Kidney tubule cell (primary cell): ENCODE measurements at regions not wholly inside any gene's neighbourhood (a gene's known extent, or its start where the extent isn't known, plus 50 kb on each side); places are given as distances from the start of the nearest gene placed in this dataset.
"Not testable (repeated sequence)": the region's sequence is repeated elsewhere in the genome, so short reads cannot be mapped to it uniquely, and the experiment has no call there.

Experiments
- DNase-seq: peaks from one replicate; pipeline ENCODE4 v3.0.0-alpha.2; 2018; ENCODE audit warnings: low spot score

DNA sequence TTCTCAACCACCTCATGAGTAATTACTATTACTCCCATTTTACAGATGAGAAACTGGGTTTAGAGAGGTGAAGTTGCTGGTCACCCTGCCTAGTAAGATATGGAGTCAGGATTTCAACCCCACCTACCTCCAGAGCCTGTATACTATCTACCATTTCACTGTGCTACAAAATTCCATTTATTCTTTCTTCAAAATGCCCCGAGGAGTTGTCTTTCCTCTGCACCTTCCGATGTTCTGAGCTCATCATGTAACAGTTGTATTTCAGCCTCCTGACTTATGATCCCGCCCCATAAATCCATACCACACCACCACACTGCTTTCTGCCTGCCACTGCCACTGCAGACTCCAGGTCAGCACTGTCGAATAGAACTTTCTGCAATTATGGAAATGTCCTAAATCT, 71.3 kb upstream of the SLC25A36 start:
- DNase-seq = no peak

- no peak for DNase-seq
Observed at GRCh38 chr3:140871022-140871421, 70.6 kb upstream of the SLC25A36 start.

GRCh38 chr3:140872165-140872564, 69.5 kb upstream of the SLC25A36 start:
- not testable (repeated sequence) for DNase-seq

DNA sequence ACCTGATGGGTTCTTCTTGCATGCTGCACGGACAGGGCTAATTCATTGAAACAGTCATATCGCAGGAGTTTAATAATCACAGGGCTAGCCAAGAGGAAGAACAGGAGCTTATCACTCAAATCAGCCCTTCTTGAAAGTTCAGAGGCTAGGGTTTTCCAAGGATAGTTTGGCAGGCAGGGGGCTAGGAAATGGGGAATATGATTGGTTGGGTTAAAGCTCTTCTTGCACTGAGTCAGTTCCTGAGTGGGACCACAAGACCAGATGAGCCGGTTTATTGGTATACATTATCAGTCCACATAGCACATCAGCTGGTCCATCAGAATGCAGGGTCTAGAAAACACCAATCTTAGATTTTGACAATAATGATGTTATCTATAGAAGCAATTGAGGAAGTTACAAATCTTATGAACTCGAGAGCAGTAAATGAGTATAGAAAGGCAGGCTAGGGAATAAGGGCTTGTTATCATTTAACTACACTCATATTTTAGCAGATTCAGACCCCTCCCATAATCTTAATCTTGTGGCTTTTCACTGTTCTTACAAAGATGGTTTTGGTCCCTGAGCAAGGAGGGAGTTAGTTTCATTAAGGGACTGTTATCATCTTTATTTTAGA, 58.1 kb upstream of the SLC25A36 start:
- no peak for DNase-seq

DNA sequence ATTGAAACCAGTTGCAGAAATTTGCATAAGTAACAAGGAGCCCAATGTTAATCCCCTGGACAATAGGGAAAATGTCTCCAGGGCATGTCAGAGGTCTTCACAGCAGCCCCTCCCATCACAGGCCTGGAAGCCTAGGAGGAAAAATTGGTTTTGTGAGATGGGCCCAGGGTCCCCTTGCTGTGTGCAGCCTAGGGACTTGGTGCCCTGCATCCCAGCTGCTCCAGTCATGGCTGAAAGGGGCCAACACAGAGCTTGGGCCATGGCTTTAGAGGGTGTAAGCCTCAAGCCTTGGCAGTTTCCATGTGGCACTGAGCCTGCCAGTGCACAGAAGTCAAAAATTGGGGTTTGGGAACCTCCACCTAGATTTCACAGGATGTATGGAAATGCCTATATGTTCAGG, 55.9 kb upstream of the SLC25A36 start:
- not testable (repeated sequence) for DNase-seq
